HG03103 (cell line): ENCODE measurements at regions not wholly inside any gene's neighbourhood (a gene's known extent, or its start where the extent isn't known, plus 50 kb on each side); places are given as distances from the start of the nearest gene placed in this dataset.

ENCODE experiments used
- ATAC-seq: cut with Tn5 transposase; IDR thresholded peaks from one replicate; pipeline ENCODE4 v1.9.1; 2021; ENCODE audit warnings: low read depth; ENCODE audit not compliant: unreplicated experiment

DNA sequence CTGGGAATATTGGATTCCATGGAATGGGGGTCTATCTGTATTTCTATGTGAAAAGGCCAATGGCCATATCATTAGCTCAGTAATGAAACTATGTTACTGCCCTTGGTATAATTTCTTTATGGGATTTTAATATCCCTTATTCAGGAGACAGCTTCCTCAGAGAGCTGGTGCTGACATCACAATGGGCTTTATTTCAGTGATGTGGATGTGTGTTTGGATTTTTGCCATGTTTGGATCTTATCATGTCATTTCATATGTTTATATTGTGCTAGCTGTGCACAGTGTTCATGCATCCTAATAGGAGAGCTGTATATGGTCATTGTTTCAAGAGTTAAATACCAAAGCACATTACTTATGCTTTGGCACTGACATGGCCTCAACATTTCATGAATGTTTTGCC, 806.1 kb upstream of the MAP3K7 start:
- ATAC-seq: no peak

DNA sequence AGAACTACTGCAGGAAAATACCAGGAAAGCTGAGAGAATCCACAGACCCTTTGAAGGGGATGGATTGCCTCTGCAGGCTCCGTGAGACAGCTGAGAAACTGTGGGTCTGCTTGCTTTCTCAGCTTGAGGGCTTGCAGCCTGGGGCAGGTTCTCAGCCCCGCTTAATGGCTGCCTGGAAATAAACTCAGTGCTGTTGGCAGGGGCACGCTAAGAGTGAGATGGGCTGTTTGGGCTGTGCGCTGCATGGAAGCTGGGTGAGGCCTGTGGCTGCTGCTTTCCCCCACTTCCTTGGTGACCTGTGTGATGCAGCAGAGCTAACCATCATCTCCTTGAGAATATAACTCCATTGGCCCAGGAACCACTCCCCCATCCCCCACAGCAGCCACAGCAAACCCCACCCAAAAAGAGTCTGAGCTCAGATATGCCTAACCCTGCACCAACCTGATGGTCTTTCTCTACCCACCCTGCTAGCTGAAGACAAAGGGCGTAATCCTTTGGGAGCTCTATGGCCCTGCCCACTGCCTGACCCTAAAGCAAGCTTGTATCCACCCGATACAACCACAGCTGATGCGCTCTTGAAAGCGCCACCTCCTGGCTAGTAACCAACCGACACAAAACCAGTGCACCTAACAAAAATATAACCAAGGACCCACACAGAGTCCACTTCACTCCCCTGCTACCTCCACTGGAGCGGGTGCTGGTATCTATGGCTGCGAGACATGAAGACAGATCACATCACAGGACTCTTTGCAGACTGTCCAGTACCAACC, 800.6 kb upstream of the MAP3K7 start:
- no peak for ATAC-seq

DNA sequence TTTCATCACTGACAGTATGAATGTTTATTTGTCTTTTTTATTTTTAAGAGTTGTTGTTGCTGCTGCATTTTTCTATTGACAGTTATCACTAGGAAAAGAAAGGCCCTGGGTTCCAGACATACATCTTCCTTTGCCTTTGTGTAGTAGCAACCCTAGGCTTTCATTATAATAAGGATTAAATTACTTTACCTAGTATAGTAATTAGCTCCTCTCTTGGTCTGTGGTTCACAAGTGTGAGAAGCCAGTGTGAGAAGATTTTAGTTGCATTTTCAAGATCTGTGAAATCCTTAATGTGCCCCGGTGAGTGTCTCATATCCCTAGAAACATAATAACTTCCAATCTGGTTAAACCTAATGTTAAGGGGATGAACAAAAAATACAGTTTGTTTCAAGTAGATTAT, 799.3 kb upstream of the MAP3K7 start:
- no peak for ATAC-seq

DNA sequence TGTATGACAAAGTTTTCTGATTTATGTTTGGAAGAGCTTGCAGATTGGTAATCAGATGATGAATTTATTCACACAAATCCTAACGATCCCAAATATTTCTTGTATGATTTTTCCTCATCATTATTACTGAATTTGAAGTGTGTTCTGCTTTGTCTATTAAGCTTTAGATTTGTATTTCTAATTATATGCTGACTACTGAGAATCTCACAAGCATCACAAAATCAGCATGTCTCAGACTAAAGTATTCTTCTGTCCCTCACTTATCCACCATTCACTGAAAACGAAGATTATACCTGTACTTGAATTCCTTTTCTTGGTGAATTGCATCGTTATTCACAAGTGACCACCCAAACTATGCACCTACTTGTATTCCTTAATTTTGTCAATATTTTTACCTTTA, 796.3 kb upstream of the MAP3K7 start:
- ATAC-seq: no peak

- no peak for ATAC-seq
Measured at GRCh38 chr6:91376686-91377085, 789.8 kb upstream of the MAP3K7 start.

DNA sequence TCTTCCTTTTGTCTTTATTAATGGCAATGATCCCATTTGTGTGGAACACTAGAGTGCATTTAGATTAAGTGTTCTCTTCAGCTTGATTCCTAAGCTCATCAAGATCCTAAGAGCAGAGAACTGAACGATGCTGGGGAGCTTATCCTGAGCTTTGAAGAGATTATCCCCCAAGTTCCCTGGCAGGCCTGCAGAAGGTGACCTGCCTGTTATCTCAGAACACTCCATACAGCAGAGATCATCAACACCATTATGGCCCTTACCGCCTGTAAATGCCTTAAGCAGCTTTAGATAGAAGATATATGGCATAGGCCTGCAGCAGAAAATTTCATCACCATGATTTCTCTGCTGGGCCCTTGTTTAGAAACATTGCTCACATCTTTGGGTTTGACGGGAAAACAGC, 779.9 kb upstream of the MAP3K7 start:
- ATAC-seq: no peak

GRCh38 chr6:91358986-91359385, 772.1 kb upstream of the MAP3K7 start:
- no peak for ATAC-seq

- no peak for ATAC-seq
Measured at GRCh38 chr6:91352878-91353277, 766.0 kb upstream of the MAP3K7 start.

- ATAC-seq: no peak
Measured at GRCh38 chr6:91352321-91352720, 765.4 kb upstream of the MAP3K7 start.

- no peak for ATAC-seq
Measured at GRCh38 chr6:91350146-91350908, 763.5 kb upstream of the MAP3K7 start.

- ATAC-seq: no peak
Measured at GRCh38 chr6:91341473-91341872, 754.6 kb upstream of the MAP3K7 start.

GRCh38 chr6:91340896-91341395, 754.1 kb upstream of the MAP3K7 start:
- no peak for ATAC-seq

- ATAC-seq: no peak
Measured at GRCh38 chr6:91337967-91338366, 751.1 kb upstream of the MAP3K7 start.

DNA sequence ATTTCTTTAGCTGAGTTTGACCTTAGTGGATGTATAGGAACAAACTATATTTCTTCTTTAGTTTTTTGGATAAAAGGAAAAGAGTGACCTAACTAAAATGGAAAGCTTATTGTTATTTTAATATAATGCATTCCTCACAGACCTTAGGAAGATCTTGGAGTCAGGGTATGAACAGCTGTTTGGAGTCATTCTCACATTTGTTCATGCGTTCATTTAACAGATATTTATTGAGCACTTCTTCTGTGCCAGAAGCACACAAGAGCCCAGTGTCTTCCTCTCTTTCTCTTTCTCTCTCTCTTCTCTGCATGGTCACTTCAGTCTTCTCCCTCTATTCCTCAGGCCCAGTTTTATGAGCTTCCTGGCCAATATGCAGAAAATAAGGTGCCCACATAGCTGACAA, 744.0 kb upstream of the MAP3K7 start:
- no peak for ATAC-seq

GRCh38 chr6:91328241-91328640, 741.4 kb upstream of the MAP3K7 start:
- no peak for ATAC-seq

GRCh38 chr6:91324711-91325110, 737.8 kb upstream of the MAP3K7 start:
- no peak for ATAC-seq

DNA sequence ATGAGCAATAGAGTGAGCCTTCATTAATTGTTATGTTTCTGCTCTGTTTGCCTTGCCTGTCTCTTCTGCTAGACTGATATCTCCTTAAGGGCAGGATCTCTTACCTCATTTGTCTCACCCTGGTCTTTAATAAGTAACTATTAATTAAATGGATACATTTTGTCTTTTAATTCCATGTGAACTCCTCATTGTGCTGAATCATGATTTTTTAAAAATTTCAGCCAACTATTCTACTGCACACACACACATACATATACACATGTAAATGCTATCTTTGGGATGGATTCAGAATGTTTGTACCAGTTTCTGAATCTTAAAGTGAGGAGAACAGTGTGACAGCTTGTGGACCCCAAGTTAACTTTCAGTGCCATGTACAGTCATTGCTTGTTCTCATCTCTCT, 731.1 kb upstream of the MAP3K7 start:
- no peak for ATAC-seq

GRCh38 chr6:91317247-91317835, 730.5 kb upstream of the MAP3K7 start:
- no peak for ATAC-seq

GRCh38 chr6:91310178-91310577, 723.3 kb upstream of the MAP3K7 start:
- ATAC-seq: no peak

GRCh38 chr6:91305755-91306154, 718.9 kb upstream of the MAP3K7 start:
- no peak for ATAC-seq

DNA sequence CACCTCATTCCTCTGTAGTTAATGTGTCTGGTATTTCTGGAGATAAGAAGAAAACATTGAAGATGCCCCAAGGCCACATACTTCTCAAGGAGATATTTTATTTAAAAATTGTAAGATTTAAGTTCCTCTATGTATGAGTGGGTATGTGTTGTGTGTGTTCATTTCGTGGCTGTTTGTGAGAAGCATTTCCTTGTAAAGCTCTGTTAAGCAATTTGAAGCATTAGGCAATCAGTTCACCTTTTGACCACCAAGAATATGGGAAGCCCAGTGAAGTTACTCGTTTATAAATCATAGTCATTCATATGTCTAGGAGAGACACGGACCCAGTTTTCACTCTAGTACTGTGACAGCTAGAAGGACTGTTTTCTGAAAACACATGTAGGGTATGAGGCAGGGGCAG, 717.6 kb upstream of the MAP3K7 start:
- no peak for ATAC-seq

DNA sequence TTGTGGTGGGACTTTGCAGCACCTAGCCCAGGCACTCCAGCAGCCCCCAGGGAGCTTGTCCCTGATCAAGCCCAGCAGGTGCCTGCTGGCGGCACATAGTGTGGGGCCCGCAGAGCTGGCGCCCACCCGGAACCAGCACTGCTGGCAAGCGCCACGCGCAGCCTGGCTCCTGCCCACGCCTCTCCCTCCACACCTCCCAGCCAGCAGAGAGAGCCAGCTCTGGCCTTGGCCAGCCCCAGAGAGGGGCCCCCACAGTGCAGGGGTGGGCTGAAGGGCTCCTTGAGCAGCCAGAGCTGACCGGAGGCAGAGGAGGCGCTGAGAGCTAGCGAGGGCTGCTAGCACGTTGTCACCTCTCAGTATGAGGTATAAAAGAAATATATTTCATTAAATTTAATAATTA, 716.5 kb upstream of the MAP3K7 start:
- no peak for ATAC-seq
